RWPE2 (cell line): ENCODE measurements at regions not wholly inside any gene's neighbourhood (a gene's known extent, or its start where the extent isn't known, plus 50 kb on each side); places are given as distances from the start of the nearest gene placed in this dataset.

ENCODE experiments used
- ATAC-seq: fragments of 200-7000 bp; cut with Tn5 transposase; 3 replicates; pipeline ENCODE4 v1.9.1; 2021; ENCODE audit warnings: low read depth
- DNase-seq: peaks from one replicate; pipeline ENCODE4 v3.0.0-alpha.2; 2020; ENCODE audit warnings: low spot score
- H3K27ac ChIP-seq: fragments of 450-650 bp; 2 replicates; pipeline ENCODE4 v1.5.1; 2017; ENCODE audit warnings: mild to moderate bottlenecking; ENCODE audit not compliant: poor library complexity, severe bottlenecking
- H3K27me3 ChIP-seq: fragments of 250-450 bp; sonication (Bioruptor Pico); 2 replicates; pipeline ENCODE4 v1.5.1; 2021; ENCODE audit warnings: mild to moderate bottlenecking, moderate library complexity; ENCODE audit not compliant: insufficient read depth, poor library complexity, severe bottlenecking
- H3K36me3 ChIP-seq: fragments of 250-450 bp; sonication (Bioruptor Pico); 2 replicates; pipeline ENCODE4 v1.5.1; 2020; ENCODE audit warnings: low read depth, mild to moderate bottlenecking, moderate library complexity
- H3K4me1 ChIP-seq: fragments of 250-450 bp; sonication (Bioruptor Pico); 2 replicates; pipeline ENCODE4 v1.5.1; 2021; ENCODE audit warnings: mild to moderate bottlenecking, moderate library complexity; ENCODE audit not compliant: insufficient read depth, poor library complexity, severe bottlenecking
- H3K4me3 ChIP-seq: fragments of 250-450 bp; sonication (Bioruptor Pico); 2 replicates; pipeline ENCODE4 v1.5.1; 2021; ENCODE audit warnings: mild to moderate bottlenecking, moderate library complexity; ENCODE audit not compliant: severe bottlenecking
- H3K9me3 ChIP-seq: fragments of 250-450 bp; sonication (Bioruptor Pico); 2 replicates; pipeline ENCODE4 v1.5.1; 2021; ENCODE audit warnings: mild to moderate bottlenecking, moderate library complexity; ENCODE audit not compliant: severe bottlenecking
- CTCF ChIP-seq: fragments of 450-650 bp; IDR thresholded peaks from one replicate; pipeline ENCODE4 v1.5.1; 2017; ENCODE audit warnings: mild to moderate bottlenecking, moderate library complexity; ENCODE audit not compliant: poor library complexity, severe bottlenecking

- peaks cover under 1% of the 10 kb centered on the region for H3K4me1 ChIP-seq
- H3K27ac ChIP-seq = no peak overlapping the region
- no peak for ATAC-seq
- H3K36me3 ChIP-seq = no peaks in the 10 kb centered on the region
- TF ChIP-seq CTCF = no peak
- DNase-seq = no peak
- H3K9me3 ChIP-seq = no peaks in the 10 kb centered on the region
- no peaks in the 10 kb centered on the region for H3K27me3 ChIP-seq
- no peak overlapping the region for H3K4me3 ChIP-seq
Observed at GRCh38 chr2:160701822-160702221, 208.2 kb upstream of the RBMS1 start.

- Histone ChIP-seq H3K36me3 (no peaks in the 10 kb centered on the region), H3K4me3 (no peak overlapping the region), H3K9me3 (no peaks in the 10 kb centered on the region), H3K27me3 (no peaks in the 10 kb centered on the region), H3K4me1 (no peaks in the 10 kb centered on the region), H3K27ac (no peak overlapping the region)
- ATAC-seq = no peak
- DNase-seq = no peak
- TF ChIP-seq CTCF = no peak
Observed at GRCh38 chr2:160702754-160703153, 209.1 kb upstream of the RBMS1 start.

- DNase-seq (no peak), ATAC-seq (no peak)
- no peak overlapping the region for H3K27ac ChIP-seq
- TF ChIP-seq CTCF = no peak
- no peaks in the 10 kb centered on the region for H3K9me3 ChIP-seq
- H3K4me1 ChIP-seq = no peaks in the 10 kb centered on the region
- H3K36me3 ChIP-seq = no peaks in the 10 kb centered on the region
- no peaks in the 10 kb centered on the region for H3K27me3 ChIP-seq
- no peak overlapping the region for H3K4me3 ChIP-seq
Observed at GRCh38 chr2:160703648-160704585, 210.3 kb upstream of the RBMS1 start.

GRCh38 chr2:160715428-160715827, 221.8 kb upstream of the RBMS1 start:
- Histone ChIP-seq H3K4me1 (no peaks in the 10 kb centered on the region), H3K9me3 (no peaks in the 10 kb centered on the region), H3K27ac (no peak overlapping the region), H3K27me3 (no peaks in the 10 kb centered on the region), H3K4me3 (no peak overlapping the region), H3K36me3 (no peaks in the 10 kb centered on the region)
- ATAC-seq (no peak), DNase-seq (no peak)
- TF ChIP-seq CTCF = no peak

- no peak for DNase-seq
- ATAC-seq = peak; percentile 44; the same call in 1 of the 3 replicates
- H3K27ac ChIP-seq = no peak overlapping the region
Observed at GRCh38 chr2:160719116-160719515, 225.5 kb upstream of the RBMS1 start.

More at GRCh38 chr2:160719116-160719515, 225.5 kb upstream of the RBMS1 start:
- H3K4me3 ChIP-seq = no peak overlapping the region
- H3K4me1 ChIP-seq = no peaks in the 10 kb centered on the region
- no peaks in the 10 kb centered on the region for H3K36me3 ChIP-seq
- no peak for TF ChIP-seq CTCF
- no peaks in the 10 kb centered on the region for H3K9me3 ChIP-seq
- H3K27me3 ChIP-seq = no peaks in the 10 kb centered on the region
